Lower leg skin (tissue), 4 donors: ENCODE measurements at regions not wholly inside any gene's neighbourhood (a gene's known extent, or its start where the extent isn't known, plus 50 kb on each side); places are given as distances from the start of the nearest gene placed in this dataset.

Experiments used
- DNase-seq, 2 donors: peaks; one replicate each; pipeline ENCODE4 v3.0.0-alpha.2; 2019; ENCODE audit warnings: low spot score in 2 of 2
- H3K4me3 ChIP-seq: fragments of 200-600 bp; sonication (generic); 2 replicates; pipeline ENCODE4 v1.5.1; 2017; ENCODE audit warnings: mild to moderate bottlenecking, low read depth; ENCODE audit not compliant: poor library complexity, severe bottlenecking
- POLR2A ChIP-seq, 2 donors: fragments of 450-650 bp; IDR thresholded peaks; one replicate each; pipeline ENCODE4 v1.6.1; 2016 to 2017; ENCODE audit warnings: antibody characterized with exemption in 2 of 2, mild to moderate bottlenecking in 1 of 2, moderate library complexity in 1 of 2
- WGBS, 2 donors: methylation state at CpG; one replicate each; pipeline ENCODE4 v1.1.5; 2018; 5-methylcytosine and 5-hydroxymethylcytosine counted together
- intact Hi-C: fragments of 100-400 bp; cut with DNase I; formaldehyde crosslinking; loops from one replicate; pipeline ENCODE4 v1.15.0; 2023; ENCODE audit warnings: low total_unique reads
- TF ChIP-seq, protein P1 (sequence below), 3 donors: fragments of 450-650 bp; IDR thresholded peaks; one replicate each; pipeline ENCODE4 v1.5.1; 2016; ENCODE audit warnings: antibody characterized with exemption in 3 of 3, mild to moderate bottlenecking in 3 of 3, moderate library complexity in 2 of 3

DNA sequence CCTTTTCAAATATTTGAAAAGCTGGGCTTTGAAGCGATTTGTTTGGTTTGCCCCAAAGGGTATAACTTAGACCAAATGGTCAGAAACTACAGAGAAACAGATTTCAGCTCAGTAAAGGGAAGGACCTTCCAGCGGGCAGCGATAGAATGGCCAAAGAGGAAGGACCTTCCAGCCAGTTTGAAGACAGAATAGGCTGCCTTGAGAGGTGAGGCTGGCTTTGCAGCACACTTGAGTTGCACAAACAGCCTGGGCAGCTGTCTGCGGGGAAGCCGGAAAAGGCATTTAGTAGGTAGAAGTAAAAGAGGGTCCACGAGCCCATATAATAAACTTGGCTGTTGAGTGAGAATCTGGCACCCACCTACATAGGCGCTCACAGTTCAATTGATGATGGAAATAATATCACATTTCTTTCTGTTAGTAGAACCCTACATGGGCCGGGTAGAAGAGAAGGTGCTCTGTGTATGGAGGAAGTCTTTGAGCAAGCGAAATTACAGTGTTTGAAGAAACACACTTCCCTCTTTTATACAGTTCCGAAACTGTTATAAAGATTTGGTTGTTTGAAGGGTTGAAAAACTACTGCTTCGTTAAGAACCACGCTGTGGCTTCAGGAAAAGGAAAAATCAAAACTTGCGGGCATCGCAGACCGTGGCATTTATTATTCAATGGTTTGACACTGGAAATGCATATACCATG, 75.0 kb upstream of the SORBS2 start:
- intact Hi-C loops = no loop called here
- WGBS, 2 donors = 69 to 85% methylated on average over 15 of the region's 15 CpGs
- no peak overlapping the region for H3K4me3 ChIP-seq
- no peak for TF ChIP-seq POLR2A (IDR thresholded peaks at IDR 0.05)
- TF ChIP-seq, protein P1, sequence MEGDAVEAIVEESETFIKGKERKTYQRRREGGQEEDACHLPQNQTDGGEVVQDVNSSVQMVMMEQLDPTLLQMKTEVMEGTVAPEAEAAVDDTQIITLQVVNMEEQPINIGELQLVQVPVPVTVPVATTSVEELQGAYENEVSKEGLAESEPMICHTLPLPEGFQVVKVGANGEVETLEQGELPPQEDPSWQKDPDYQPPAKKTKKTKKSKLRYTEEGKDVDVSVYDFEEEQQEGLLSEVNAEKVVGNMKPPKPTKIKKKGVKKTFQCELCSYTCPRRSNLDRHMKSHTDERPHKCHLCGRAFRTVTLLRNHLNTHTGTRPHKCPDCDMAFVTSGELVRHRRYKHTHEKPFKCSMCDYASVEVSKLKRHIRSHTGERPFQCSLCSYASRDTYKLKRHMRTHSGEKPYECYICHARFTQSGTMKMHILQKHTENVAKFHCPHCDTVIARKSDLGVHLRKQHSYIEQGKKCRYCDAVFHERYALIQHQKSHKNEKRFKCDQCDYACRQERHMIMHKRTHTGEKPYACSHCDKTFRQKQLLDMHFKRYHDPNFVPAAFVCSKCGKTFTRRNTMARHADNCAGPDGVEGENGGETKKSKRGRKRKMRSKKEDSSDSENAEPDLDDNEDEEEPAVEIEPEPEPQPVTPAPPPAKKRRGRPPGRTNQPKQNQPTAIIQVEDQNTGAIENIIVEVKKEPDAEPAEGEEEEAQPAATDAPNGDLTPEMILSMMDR (IDR thresholded peaks at IDR 0.05) = no peak
- DNase-seq = no peak

DNA sequence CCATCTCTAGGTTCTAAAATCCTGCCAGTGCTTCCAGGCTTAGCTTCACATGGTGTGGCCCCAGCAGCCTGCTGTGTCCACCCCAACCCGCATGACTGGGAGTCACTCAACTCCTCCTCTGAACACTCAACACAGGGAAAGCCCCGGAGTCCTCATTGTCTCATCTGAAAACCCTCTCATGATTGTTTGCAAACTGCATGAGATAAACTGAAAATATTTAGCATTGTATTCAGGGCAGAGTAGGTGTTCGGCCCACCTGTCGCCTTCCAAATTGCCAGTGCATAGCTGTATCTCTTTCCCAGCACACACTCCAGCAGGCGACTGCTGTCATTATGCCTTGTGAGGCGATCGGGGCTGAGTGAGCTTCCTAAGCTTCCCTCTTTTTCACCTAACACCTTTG, 76.7 kb upstream of the SORBS2 start:
- no peak for DNase-seq
- 92% methylated on average over 7 of the region's 7 CpGs for WGBS, 2 donors
- intact Hi-C loops = no loop called here
- H3K4me3 ChIP-seq = no peak overlapping the region
- TF ChIP-seq, protein P1 (IDR thresholded peaks at IDR 0.05) = no peak
- no peak for TF ChIP-seq POLR2A (IDR thresholded peaks at IDR 0.05)

DNA sequence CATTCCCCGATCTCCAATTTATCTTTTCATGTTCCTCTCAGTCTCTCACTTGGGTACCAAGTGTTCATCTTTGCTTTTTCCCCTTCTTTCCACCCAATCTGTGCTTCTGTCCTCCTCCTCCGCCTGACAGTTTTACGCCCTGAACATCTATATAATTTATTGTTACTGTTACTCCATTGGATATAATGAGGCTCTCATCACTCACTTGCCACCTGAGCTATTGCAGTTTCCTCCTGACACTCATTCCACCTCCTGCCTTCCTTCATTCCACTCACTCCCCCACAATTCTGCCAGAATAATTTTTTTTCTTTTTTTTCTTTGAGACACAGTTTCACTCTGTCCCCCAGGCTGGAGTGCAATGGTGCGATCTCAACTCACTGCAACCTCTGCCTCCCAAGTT, 77.6 kb upstream of the SORBS2 start:
- no peak for TF ChIP-seq POLR2A (IDR thresholded peaks at IDR 0.05)
- TF ChIP-seq, protein P1 (IDR thresholded peaks at IDR 0.05) = no peak
- H3K4me3 ChIP-seq = no peak overlapping the region
- WGBS, 2 donors = 92 to 94% methylated on average over 4 of the region's 4 CpGs
- intact Hi-C loops = no loop called here
- no peak for DNase-seq

DNA sequence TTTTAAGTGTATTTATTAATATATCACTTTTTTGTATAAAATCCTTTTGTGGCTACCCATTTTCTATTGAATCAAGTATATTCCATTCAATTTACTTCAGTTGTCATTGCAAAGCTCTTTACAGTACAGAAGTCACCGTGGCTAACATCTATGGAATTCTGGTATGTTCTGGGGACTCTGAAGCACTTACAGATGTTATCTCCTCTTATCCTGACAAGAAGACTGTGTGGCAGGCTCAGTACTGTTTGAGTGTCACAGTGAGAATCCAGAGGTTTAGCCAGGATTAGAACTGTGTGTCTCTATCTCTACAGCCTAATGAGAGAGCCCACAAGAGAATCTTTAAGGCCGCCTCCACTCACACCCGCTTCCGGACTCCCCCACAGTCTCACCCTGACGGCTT, 78.2 kb upstream of the SORBS2 start:
- no peak overlapping the region for H3K4me3 ChIP-seq
- TF ChIP-seq POLR2A (IDR thresholded peaks at IDR 0.05) = no peak
- TF ChIP-seq, protein P1 (IDR thresholded peaks at IDR 0.05) = no peak
- WGBS, 2 donors = 76 to 80% methylated on average over 5 of the region's 5 CpGs
- intact Hi-C loops = no loop called here
- DNase-seq = no peak

DNA sequence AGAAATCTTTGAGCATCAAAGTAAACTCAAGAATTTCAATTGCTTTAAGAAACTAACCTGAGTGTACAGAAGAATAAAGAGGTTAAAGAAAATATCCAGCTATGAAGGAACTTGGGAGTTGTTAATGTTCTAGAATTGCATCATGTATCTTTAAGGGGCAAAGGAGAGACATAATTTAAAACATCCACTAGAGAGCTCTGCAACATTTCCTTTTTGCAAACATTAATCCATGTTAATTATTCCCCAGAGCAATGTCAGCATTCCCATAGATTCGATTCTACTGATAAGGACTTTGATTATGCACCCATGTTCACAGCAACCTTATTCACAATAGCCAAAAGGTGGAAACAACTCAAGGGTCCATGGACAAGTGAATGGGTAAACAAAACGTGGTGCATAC, 80.2 kb upstream of the SORBS2 start:
- WGBS, 2 donors = 27 to 36% methylated on average over 2 of the region's 2 CpGs
- intact Hi-C loops = no loop called here
- no peak for TF ChIP-seq POLR2A (IDR thresholded peaks at IDR 0.05)
- TF ChIP-seq, protein P1 (IDR thresholded peaks at IDR 0.05) = no peak

DNA sequence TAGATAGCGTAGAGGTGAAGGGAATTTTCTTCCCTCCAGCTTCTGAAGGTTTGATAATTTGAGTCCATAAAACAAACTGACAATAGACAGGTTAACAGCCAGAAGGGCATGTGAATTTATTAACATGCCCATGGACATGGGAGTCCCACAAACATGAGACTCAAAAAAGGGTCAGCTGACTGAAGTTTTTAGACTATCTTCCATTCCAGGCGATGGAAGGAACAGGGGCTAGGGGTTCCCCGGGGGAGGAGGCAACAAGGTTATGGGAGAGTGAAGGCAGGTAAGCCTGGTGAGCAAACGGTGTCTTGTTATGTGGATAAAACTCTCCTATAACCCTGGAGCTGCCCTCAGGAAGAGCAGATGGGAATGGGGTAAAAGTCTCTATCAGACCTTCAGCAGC, 81.5 kb upstream of the SORBS2 start:
- WGBS, 2 donors = 81 to 85% methylated on average over 4 of the region's 4 CpGs
- H3K4me3 ChIP-seq = no peak overlapping the region
- intact Hi-C loops = no loop called here
- no peak for DNase-seq
- TF ChIP-seq, protein P1 (IDR thresholded peaks at IDR 0.05) = no peak
- TF ChIP-seq POLR2A (IDR thresholded peaks at IDR 0.05) = no peak

More for the DNA sequence above, 80.2 kb upstream of the SORBS2 start:
- no peak for DNase-seq
- no peak overlapping the region for H3K4me3 ChIP-seq
